ENCODE measurements at regions not wholly inside any gene's neighbourhood (a gene's known extent, or its start where the extent isn't known, plus 50 kb on each side); places are given as distances from the start of the nearest gene placed in this dataset.

GRCh38 chr2:41717839-41718238, 330.0 kb upstream of the PKDCC start:
- peak; percentile 73 for DNase-seq (ENCODE audit: low read depth)
- TF ChIP-seq CTCF (conservative IDR thresholded peaks at IDR 0.05; ENCODE audit: low read depth, low read length), result no peak
- no peak overlapping the region for H3K4me3 ChIP-seq (ENCODE audit: low read depth, low read length)

GRCh38 chr2:41718705-41719104, 329.1 kb upstream of the PKDCC start:
- no peak for DNase-seq (ENCODE audit: low read depth)
- no peak for TF ChIP-seq CTCF (conservative IDR thresholded peaks at IDR 0.05; ENCODE audit: low read depth, low read length)
- no peak overlapping the region for H3K4me3 ChIP-seq (ENCODE audit: low read depth, low read length)

- TF ChIP-seq CTCF (conservative IDR thresholded peaks at IDR 0.05; ENCODE audit: low read depth, low read length), result no peak
- H3K4me3 ChIP-seq (ENCODE audit: low read depth, low read length), result no peak overlapping the region
- no peak for DNase-seq (ENCODE audit: low read depth)
Observed at GRCh38 chr2:41719756-41720155, 328.1 kb upstream of the PKDCC start.

GRCh38 chr2:41720331-41721251, 327.2 kb upstream of the PKDCC start:
- H3K4me3 ChIP-seq (ENCODE audit: low read depth, low read length), result no peak overlapping the region
- TF ChIP-seq CTCF (conservative IDR thresholded peaks at IDR 0.05; ENCODE audit: low read depth, low read length), result no peak
- DNase-seq (ENCODE audit: low read depth), result no peak

GRCh38 chr2:41722668-41723369, 325.0 kb upstream of the PKDCC start:
- no peak overlapping the region for H3K4me3 ChIP-seq (ENCODE audit: low read depth, low read length)
- TF ChIP-seq CTCF (conservative IDR thresholded peaks at IDR 0.05; ENCODE audit: low read depth, low read length), result no peak
- peak; percentile 91 for DNase-seq (ENCODE audit: low read depth)

- no peak for DNase-seq (ENCODE audit: low read depth)
- no peak for TF ChIP-seq CTCF (conservative IDR thresholded peaks at IDR 0.05; ENCODE audit: low read depth, low read length)
- H3K4me3 ChIP-seq (ENCODE audit: low read depth, low read length), result no peak overlapping the region
Observed at GRCh38 chr2:41723526-41723925, 324.3 kb upstream of the PKDCC start.

Measured in epithelial cell of proximal tubule (primary cell).